ENCODE measurements at regions not wholly inside any gene's neighbourhood (a gene's known extent, or its start where the extent isn't known, plus 50 kb on each side); places are given as distances from the start of the nearest gene placed in this dataset.
"Not testable (repeated sequence)": the region's sequence is repeated elsewhere in the genome, so short reads cannot be mapped to it uniquely, and the experiment has no call there.

GRCh38 chr13:54599413-54599812 lies 1570.8 kb downstream of the OLFM4 start:
- DNase-seq, result no peak

- DNase-seq, result no peak
Observed at GRCh38 chr13:54606944-54607343, 1578.3 kb downstream of the OLFM4 start.

- DNase-seq, result no peak
Observed at GRCh38 chr13:54607421-54607820, 1578.8 kb downstream of the OLFM4 start.

- no peak for DNase-seq
Observed at GRCh38 chr13:54611390-54611789, 1582.8 kb downstream of the OLFM4 start.

GRCh38 chr13:54614726-54615125 lies 1586.1 kb downstream of the OLFM4 start:
- no peak for DNase-seq

GRCh38 chr13:54626504-54626903 lies 1597.9 kb downstream of the OLFM4 start:
- not testable (repeated sequence) for DNase-seq

GRCh38 chr13:54627646-54628372 lies 1599.2 kb downstream of the OLFM4 start:
- DNase-seq, result no peak

GRCh38 chr13:54628383-54628782 lies 1599.8 kb downstream of the OLFM4 start:
- no peak for DNase-seq

- no peak for DNase-seq
Observed at GRCh38 chr13:54633456-54633855, 1604.8 kb downstream of the OLFM4 start.

GRCh38 chr13:54636231-54636630 lies 1607.6 kb downstream of the OLFM4 start:
- no peak for DNase-seq

GRCh38 chr13:54637366-54637765 lies 1608.8 kb downstream of the OLFM4 start:
- no peak for DNase-seq

GRCh38 chr13:54640719-54641118 lies 1612.1 kb downstream of the OLFM4 start:
- no peak for DNase-seq

GRCh38 chr13:54643863-54644262 lies 1615.2 kb downstream of the OLFM4 start:
- DNase-seq, result no peak

- no peak for DNase-seq
Observed at GRCh38 chr13:54647275-54647674, 1618.7 kb downstream of the OLFM4 start.

- DNase-seq, result no peak
Observed at GRCh38 chr13:54657588-54657987, 1629.0 kb downstream of the OLFM4 start.

GRCh38 chr13:54658771-54659170 lies 1630.2 kb downstream of the OLFM4 start:
- no peak for DNase-seq

- no peak for DNase-seq
Observed at GRCh38 chr13:54660277-54660676, 1631.7 kb downstream of the OLFM4 start.

GRCh38 chr13:54676526-54677113 lies 1648.0 kb downstream of the OLFM4 start:
- DNase-seq, result no peak

GRCh38 chr13:54682184-54682583 lies 1653.6 kb downstream of the OLFM4 start:
- no peak for DNase-seq

GRCh38 chr13:54687173-54687572 lies 1658.6 kb downstream of the OLFM4 start:
- no peak for DNase-seq

GRCh38 chr13:54699831-54700230 lies 1671.2 kb downstream of the OLFM4 start:
- no peak for DNase-seq

GRCh38 chr13:54705738-54706137 lies 1677.1 kb downstream of the OLFM4 start:
- no peak for DNase-seq

GRCh38 chr13:54706336-54706735 lies 1677.7 kb downstream of the OLFM4 start:
- no peak for DNase-seq

- no peak for DNase-seq
Observed at GRCh38 chr13:54709546-54709945, 1680.9 kb downstream of the OLFM4 start.

- DNase-seq, result no peak
Observed at GRCh38 chr13:54733639-54734038, 1705.0 kb downstream of the OLFM4 start.
